Neural crest cell (in vitro differentiated cells): ENCODE measurements at regions not wholly inside any gene's neighbourhood (a gene's known extent, or its start where the extent isn't known, plus 50 kb on each side); places are given as distances from the start of the nearest gene placed in this dataset.

Experiments
- DNase-seq: peaks from one replicate; pipeline ENCODE4 v3.0.0; 2021; ENCODE audit warnings: low read depth, mixed read lengths, low spot score
- H3K27ac Mint-ChIP-seq: one replicate; pipeline ENCODE4 v1.8.0; 2021; ENCODE audit warnings: mild to moderate bottlenecking, mixed read lengths; ENCODE audit not compliant: unreplicated experiment
- H3K27me3 Mint-ChIP-seq: 2 replicates; pipeline ENCODE4 v1.8.0; 2021; ENCODE audit warnings: low read depth, mild to moderate bottlenecking, mixed read lengths
- H3K36me3 Mint-ChIP-seq: 2 replicates; pipeline ENCODE4 v1.8.0; 2021; ENCODE audit warnings: low read depth, mild to moderate bottlenecking, mixed read lengths
- H3K4me1 Mint-ChIP-seq: 2 replicates; pipeline ENCODE4 v1.8.0; 2021; ENCODE audit warnings: mixed read lengths
- H3K4me3 Mint-ChIP-seq: one replicate; pipeline ENCODE4 v1.8.0; 2021; ENCODE audit warnings: mild to moderate bottlenecking, mixed read lengths
- H3K9me3 Mint-ChIP-seq: 2 replicates; pipeline ENCODE4 v1.8.0; 2021; ENCODE audit warnings: mixed read lengths
- CTCF ChIP-seq: fragments of 200-600 bp; sonication (generic); conservative IDR thresholded peaks from 2 replicates; pipeline ENCODE4 v1.5.0; 2021; ENCODE audit warnings: antibody characterized with exemption, mild to moderate bottlenecking

GRCh38 chr11:69869311-69869939 is 50.2 kb upstream of the FGF3 start:
- no peaks in the 10 kb centered on the region for H3K36me3 Mint-ChIP-seq
- no peak for TF ChIP-seq CTCF
- DNase-seq: no peak
- no peak overlapping the region for H3K4me3 Mint-ChIP-seq
- H3K9me3 Mint-ChIP-seq: peaks cover 2% of the 10 kb centered on the region
- H3K27me3 Mint-ChIP-seq: peaks cover 37% of the 10 kb centered on the region
- H3K4me1 Mint-ChIP-seq: peaks cover 14% of the 10 kb centered on the region
- H3K27ac Mint-ChIP-seq: no peak overlapping the region

DNA sequence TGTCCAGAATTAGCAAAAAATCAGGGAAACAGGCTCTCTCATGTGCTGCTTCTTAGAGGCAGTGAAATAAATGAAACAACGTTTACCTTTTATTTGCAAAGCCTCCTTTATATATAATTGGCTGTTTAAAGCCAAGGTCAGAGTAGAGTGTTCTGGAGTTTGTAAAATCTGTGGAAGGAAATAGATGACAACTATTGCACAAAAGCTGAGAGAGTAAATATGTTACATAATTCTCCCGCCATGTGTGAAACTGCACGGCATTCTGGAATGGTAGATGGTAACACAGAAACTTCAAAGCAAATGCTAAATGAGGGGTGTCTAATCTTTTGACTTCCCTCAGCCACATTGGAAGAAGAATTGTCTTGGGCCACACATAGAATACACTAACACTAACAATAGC is 51.5 kb upstream of the FGF3 start:
- no peak overlapping the region for H3K27ac Mint-ChIP-seq
- peaks cover 29% of the 10 kb centered on the region for H3K27me3 Mint-ChIP-seq
- peaks cover 12% of the 10 kb centered on the region for H3K4me1 Mint-ChIP-seq
- no peak for DNase-seq
- H3K36me3 Mint-ChIP-seq: no peaks in the 10 kb centered on the region
- no peak for TF ChIP-seq CTCF
- H3K9me3 Mint-ChIP-seq: peaks cover 2% of the 10 kb centered on the region
- H3K4me3 Mint-ChIP-seq: no peak overlapping the region

DNA sequence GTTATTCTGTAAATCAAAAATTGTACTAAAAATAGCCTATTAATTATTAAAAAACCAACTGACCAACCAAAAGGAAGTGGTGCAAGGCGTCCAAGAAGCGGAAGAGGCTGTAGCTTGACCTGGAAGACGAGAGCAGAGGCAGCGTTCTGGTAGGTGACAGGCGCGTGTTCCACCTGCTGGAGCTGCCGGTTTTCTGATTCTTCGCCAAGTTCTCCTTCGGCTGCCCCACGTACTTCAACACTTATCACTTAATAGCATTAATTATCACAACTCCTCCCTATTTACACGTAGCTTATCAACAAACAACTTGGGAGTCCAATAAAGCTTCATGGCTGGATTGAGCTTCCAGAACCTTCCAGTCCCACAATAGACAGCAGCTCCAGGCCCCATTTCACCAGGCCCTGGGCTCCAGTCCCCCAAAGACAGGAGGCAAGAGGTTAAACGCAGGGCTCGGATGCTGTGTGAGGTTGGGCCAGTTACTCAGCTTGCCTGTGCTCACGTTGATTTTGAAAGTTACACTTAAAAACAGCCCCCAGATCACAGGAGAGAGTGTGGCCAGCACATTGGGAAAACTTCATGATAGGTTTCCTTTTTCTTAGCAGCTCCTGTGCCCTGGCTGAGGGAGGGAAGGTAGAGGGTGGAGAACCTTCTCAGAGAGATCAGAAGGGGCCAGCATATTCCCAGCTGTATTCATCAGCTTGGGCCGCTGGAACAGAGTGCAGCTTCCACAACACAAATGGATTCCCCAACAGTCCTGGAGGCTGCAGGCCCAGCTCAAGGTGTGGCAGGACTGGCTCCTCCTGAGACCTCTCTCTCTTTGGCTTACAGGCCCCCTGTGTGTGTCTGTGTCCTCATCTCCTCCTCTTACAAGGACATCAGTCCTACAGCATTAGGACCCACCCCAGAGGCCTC is 54.2 kb upstream of the FGF3 start:
- H3K4me3 Mint-ChIP-seq: no peak overlapping the region
- H3K27ac Mint-ChIP-seq: no peak overlapping the region
- peaks cover 2% of the 10 kb centered on the region for H3K9me3 Mint-ChIP-seq
- peaks cover 6% of the 10 kb centered on the region for H3K4me1 Mint-ChIP-seq
- H3K27me3 Mint-ChIP-seq: peaks cover 14% of the 10 kb centered on the region
- H3K36me3 Mint-ChIP-seq: no peaks in the 10 kb centered on the region
- no peak for DNase-seq
- TF ChIP-seq CTCF: no peak

- no peak for TF ChIP-seq CTCF
- DNase-seq: no peak
- H3K27ac Mint-ChIP-seq: no peak overlapping the region
- H3K36me3 Mint-ChIP-seq: no peaks in the 10 kb centered on the region
- no peaks in the 10 kb centered on the region for H3K4me1 Mint-ChIP-seq
- peaks cover 2% of the 10 kb centered on the region for H3K9me3 Mint-ChIP-seq
- no peak overlapping the region for H3K4me3 Mint-ChIP-seq
- H3K27me3 Mint-ChIP-seq: peaks cover 10% of the 10 kb centered on the region
These were observed 55.2 kb upstream of the FGF3 start for GRCh38 chr11:69874178-69874983.

DNA sequence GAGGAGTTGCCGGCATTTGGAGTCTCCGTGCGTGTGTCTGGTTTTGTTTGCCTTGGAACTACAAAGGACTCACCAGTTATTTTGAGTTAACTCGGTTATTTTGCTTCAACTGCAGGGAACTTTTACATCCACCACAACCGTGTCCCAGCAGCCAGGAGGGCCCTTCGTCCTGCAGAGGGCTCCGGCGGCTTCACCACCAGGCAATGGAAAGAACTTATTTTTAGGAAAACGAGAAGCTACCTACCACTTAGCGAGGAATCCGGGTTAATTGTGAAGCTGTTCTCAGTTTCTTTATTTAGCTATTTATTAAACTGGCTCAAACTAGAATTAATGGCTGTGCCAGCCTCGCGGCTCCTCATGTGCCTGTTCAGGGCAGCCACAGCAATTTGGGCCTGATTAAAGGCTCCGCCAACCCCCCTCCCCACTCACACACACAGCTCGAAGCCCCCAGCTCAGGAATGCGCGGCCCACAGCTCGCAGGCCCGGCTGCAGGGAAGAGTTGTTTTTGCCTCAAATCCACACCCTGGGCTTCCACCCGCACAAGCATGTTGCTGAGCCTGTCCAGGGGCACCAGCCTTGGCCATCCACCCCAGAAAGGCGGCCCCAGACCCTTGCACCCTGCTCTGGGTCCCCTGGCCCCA is 55.9 kb upstream of the FGF3 start:
- H3K4me1 Mint-ChIP-seq: no peaks in the 10 kb centered on the region
- no peak for TF ChIP-seq CTCF
- H3K9me3 Mint-ChIP-seq: peaks cover 2% of the 10 kb centered on the region
- H3K36me3 Mint-ChIP-seq: no peaks in the 10 kb centered on the region
- H3K4me3 Mint-ChIP-seq: no peak overlapping the region
- H3K27me3 Mint-ChIP-seq: peaks cover 10% of the 10 kb centered on the region
- no peak for DNase-seq
- H3K27ac Mint-ChIP-seq: no peak overlapping the region
